ENCODE measurements at regions not wholly inside any gene's neighbourhood (a gene's known extent, or its start where the extent isn't known, plus 50 kb on each side); places are given as distances from the start of the nearest gene placed in this dataset.

DNA sequence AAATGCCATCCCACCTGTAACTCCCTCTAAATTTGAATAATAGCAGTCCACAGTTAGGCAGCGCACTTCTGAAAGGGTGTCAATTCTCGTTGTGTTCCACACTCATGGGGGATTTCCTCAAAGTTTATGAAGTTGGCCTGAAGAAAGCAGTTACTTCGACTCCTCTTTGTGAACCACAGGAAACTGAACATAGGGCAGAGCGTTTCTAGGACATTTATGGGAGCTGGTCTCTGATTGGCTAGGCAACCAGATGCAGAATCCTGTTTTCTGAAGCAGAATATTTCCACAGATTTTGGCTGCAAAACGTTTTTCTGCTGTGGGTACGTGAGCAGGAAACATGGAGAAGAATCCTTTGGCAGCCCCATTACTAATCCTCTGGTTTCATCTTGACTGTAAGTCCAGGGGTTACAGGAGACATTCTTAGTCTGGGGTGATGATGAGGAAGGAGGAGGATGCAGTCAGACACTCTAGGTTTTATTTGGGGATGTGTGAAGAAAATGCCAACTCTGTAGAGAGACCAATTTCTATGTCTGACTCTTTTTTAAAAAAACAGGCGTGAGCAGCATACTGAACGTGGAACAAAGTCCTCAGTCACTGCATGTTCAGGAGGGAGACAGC lies 431.5 kb upstream of the OR4E1 start:
- TF ChIP-seq ELF1 (IDR thresholded peaks at IDR 0.05; ENCODE audit: borderline replicate concordance, low read depth) = no peak
- no peak for TF ChIP-seq POLR2A (IDR thresholded peaks at IDR 0.05; ENCODE audit: borderline replicate concordance, extremely low read depth, insufficient read depth, insufficient read length)
- no peak for TF ChIP-seq RAD21 (IDR thresholded peaks at IDR 0.05; ENCODE audit: low read depth)
- TF ChIP-seq, protein P1, sequence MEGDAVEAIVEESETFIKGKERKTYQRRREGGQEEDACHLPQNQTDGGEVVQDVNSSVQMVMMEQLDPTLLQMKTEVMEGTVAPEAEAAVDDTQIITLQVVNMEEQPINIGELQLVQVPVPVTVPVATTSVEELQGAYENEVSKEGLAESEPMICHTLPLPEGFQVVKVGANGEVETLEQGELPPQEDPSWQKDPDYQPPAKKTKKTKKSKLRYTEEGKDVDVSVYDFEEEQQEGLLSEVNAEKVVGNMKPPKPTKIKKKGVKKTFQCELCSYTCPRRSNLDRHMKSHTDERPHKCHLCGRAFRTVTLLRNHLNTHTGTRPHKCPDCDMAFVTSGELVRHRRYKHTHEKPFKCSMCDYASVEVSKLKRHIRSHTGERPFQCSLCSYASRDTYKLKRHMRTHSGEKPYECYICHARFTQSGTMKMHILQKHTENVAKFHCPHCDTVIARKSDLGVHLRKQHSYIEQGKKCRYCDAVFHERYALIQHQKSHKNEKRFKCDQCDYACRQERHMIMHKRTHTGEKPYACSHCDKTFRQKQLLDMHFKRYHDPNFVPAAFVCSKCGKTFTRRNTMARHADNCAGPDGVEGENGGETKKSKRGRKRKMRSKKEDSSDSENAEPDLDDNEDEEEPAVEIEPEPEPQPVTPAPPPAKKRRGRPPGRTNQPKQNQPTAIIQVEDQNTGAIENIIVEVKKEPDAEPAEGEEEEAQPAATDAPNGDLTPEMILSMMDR (IDR thresholded peaks at IDR 0.05 in 2 of 3, conservative IDR thresholded peaks at IDR 0.05 in 1 of 3; ENCODE audit: borderline replicate concordance in 1 of 3, insufficient read depth in 1 of 3, low read depth in 2 of 3, low read length in 2 of 3) = no peak
- no peak for TF ChIP-seq EZH2 (IDR thresholded peaks at IDR 0.05)
- TF ChIP-seq ZNF274 (IDR thresholded peaks at IDR 0.05; ENCODE audit: low read depth, low read length) = no peak
- TF ChIP-seq SIN3A (IDR thresholded peaks at IDR 0.05; ENCODE audit: low read depth) = no peak
- TF ChIP-seq POLR2AphosphoS5 (IDR thresholded peaks at IDR 0.05; ENCODE audit: low read depth, low read length) = no peak
- no peak for TF ChIP-seq EZH2phosphoT487 (IDR thresholded peaks at IDR 0.05; ENCODE audit: borderline replicate concordance)
- no peak for TF ChIP-seq REST (IDR thresholded peaks at IDR 0.05; ENCODE audit: low read depth)
- TF ChIP-seq CEBPB (IDR thresholded peaks at IDR 0.05; ENCODE audit: low read depth) = no peak
- TF ChIP-seq MAX (IDR thresholded peaks at IDR 0.05) = no peak
- no peak for TF ChIP-seq ZBTB33 (IDR thresholded peaks at IDR 0.05; ENCODE audit: extremely low read depth, insufficient replicate concordance, low read length)
